Spleen (tissue), 11 donors: ENCODE measurements at regions not wholly inside any gene's neighbourhood (a gene's known extent, or its start where the extent isn't known, plus 50 kb on each side); places are given as distances from the start of the nearest gene placed in this dataset.
"Not testable (repeated sequence)": the region's sequence is repeated elsewhere in the genome, so short reads cannot be mapped to it uniquely, and the experiment has no call there.

ENCODE experiments used
- DNase-seq: peaks from one replicate; pipeline ENCODE4 v3.0.0-alpha.2; 2020
- H3K27ac ChIP-seq, 8 donors: fragments of 200-600 bp; sonication (generic) in 7 of 8; 1 replicate in 4 of 8; 2 replicates in 4 of 8; pipeline versions ENCODE4 v1.5.0 to v1.8.0; 2016 to 2021; ENCODE audit warnings: inconsistent platforms in 4 of 8, mild to moderate bottlenecking in 4 of 8, moderate library complexity in 1 of 8
- H3K27me3 ChIP-seq, 7 donors: fragments of 200-600 bp; sonication (generic) in 6 of 7; replicated peaks in 1 of 7; 1 replicate in 4 of 7; 2 replicates in 3 of 7; pipeline versions ENCODE4 v1.5.0 to v1.8.0; 2016 to 2021; ENCODE audit warnings: inconsistent platforms in 3 of 7, mild to moderate bottlenecking in 1 of 7
- H3K36me3 ChIP-seq, 6 donors: fragments of 200-600 bp; sonication (generic) in 5 of 6; 1 replicate in 4 of 6; 2 replicates in 2 of 6; pipeline versions ENCODE4 v1.5.0 to v1.8.0; 2016 to 2021; ENCODE audit warnings: inconsistent platforms in 2 of 6
- H3K4me1 ChIP-seq, 6 donors: fragments of 200-600 bp; sonication (generic) in 5 of 6; 1 replicate in 3 of 6; 2 replicates in 3 of 6; pipeline versions ENCODE4 v1.5.0 to v1.8.0; 2016 to 2021; ENCODE audit warnings: inconsistent platforms in 3 of 6
- H3K4me3 ChIP-seq, 8 donors: fragments of 200-600 bp; sonication (generic) in 7 of 8; 1 replicate in 4 of 8; 2 replicates in 4 of 8; pipeline versions ENCODE4 v1.5.0 to v1.8.0; 2016 to 2021; ENCODE audit warnings: inconsistent platforms in 4 of 8, mild to moderate bottlenecking in 4 of 8, moderate library complexity in 2 of 8
- H3K9me3 ChIP-seq, 8 donors: fragments of 200-600 bp; sonication (generic) in 7 of 8; 1 replicate in 4 of 8; 2 replicates in 4 of 8; pipeline versions ENCODE4 v1.5.0 to v1.8.0; 2016 to 2021; ENCODE audit warnings: inconsistent platforms in 4 of 8
- CTCF ChIP-seq, 11 experiments: fragments of 200-600 bp in 7 of 11; fragments of 450-650 bp in 4 of 11; sonication (generic) in 4 of 11; IDR thresholded peaks in 8 of 11; conservative IDR thresholded peaks in 3 of 11; 1 replicate in 7 of 11; 2 replicates in 4 of 11; pipeline versions ENCODE4 v1.4.0 to v1.8.0; 2016 to 2021; ENCODE audit warnings: antibody characterized with exemption in 11 of 11, inconsistent platforms in 4 of 11, mild to moderate bottlenecking in 1 of 11
- POLR2A ChIP-seq, 3 donors: fragments of 450-650 bp; IDR thresholded peaks; one replicate each; pipeline ENCODE4 v1.5.1; 2017; ENCODE audit warnings: antibody characterized with exemption in 3 of 3, mild to moderate bottlenecking in 1 of 3
- POLR2AphosphoS5 ChIP-seq, 3 donors: sonication (generic); formaldehyde crosslinking; IDR thresholded peaks; one replicate each; pipeline ENCODE4 v1.5.1; 2017; ENCODE audit warnings: antibody characterized with exemption in 3 of 3
- whole genome bisulfite sequencing, 5 donors: extraction: QIAGEN DNeasy Blood & Tissue Kit in 3 of 5; methylation state at CpG; one replicate each; pipeline versions ENCODE4 v1.1.5 to v1.1.7; 2013 to 2018; 5-methylcytosine and 5-hydroxymethylcytosine counted together
- intact Hi-C: fragments of 100-400 bp; cut with DNase I; formaldehyde crosslinking; loops from one replicate; pipeline ENCODE4 v1.15.0; 2023; ENCODE audit warnings: low total_unique reads
- donor health status: healthy with polysubstance abuse.
- donor health status: DM: no; HTN: no; CAD: no; lungs with moderate emphysema.
- donor health status: DM: no; HTN: no; CAD: no.
- donor health status: Bipolar disorder and iron deficiency.
- donor health status: healthy.
- donor health status: DM: no; HTN: no; CAD: no.
- donor health status: DM: yes; HTN: yes; CAD: no.

- H3K4me3 ChIP-seq: peak overlapping the region in 5 of 8 donors; percentile 25 to 62 (median 31)
- 64 to 77% (median 66%) methylated on average over 3 of the region's 3 CpGs for WGBS, 5 donors
- H3K36me3 ChIP-seq: no peaks in the 10 kb centered on the region
These were observed 510.7 kb upstream of the ZNF337 start for GRCh38 chr20:26207237-26207966.

GRCh38 chr20:26205350-26205749, 508.7 kb upstream of the ZNF337 start:
- DNase-seq: no peak
- peaks cover 0 to 55% (median 32%) of the 10 kb centered on the region in 7 donors for H3K27me3 ChIP-seq

More at GRCh38 chr20:26207237-26207966, 510.7 kb upstream of the ZNF337 start:
- Histone ChIP-seq H3K27me3 (peaks cover 0 to 55% (median 32%) of the 10 kb centered on the region in 7 donors), H3K9me3 (peaks cover 0 to 22% (median 7%) of the 10 kb centered on the region in 8 donors), H3K27ac (no peak overlapping the region), H3K4me1 (peaks cover 0 to 17% (median 5%) of the 10 kb centered on the region in 6 donors)
- DNase-seq: no peak
- TF ChIP-seq POLR2AphosphoS5 (IDR thresholded peaks at IDR 0.05): no peak
- no peak for TF ChIP-seq CTCF (IDR thresholded peaks at IDR 0.05 in 8 of 11, conservative IDR thresholded peaks at IDR 0.05 in 3 of 11)
- TF ChIP-seq POLR2A (IDR thresholded peaks at IDR 0.05): no peak
- intact Hi-C loops: no loop called here

GRCh38 chr20:26201026-26201425, 504.4 kb upstream of the ZNF337 start:
- H3K36me3 ChIP-seq, H3K4me3 ChIP-seq, H3K27ac ChIP-seq, intact Hi-C loops, DNase-seq, H3K4me1 ChIP-seq: not testable (repeated sequence)
- Histone ChIP-seq H3K27me3 (peaks cover 0 to 12% (median 2%) of the 10 kb centered on the region in 7 donors), H3K9me3 (peaks cover 5 to 41% (median 32%) of the 10 kb centered on the region in 8 donors)

More at GRCh38 chr20:26205350-26205749, 508.7 kb upstream of the ZNF337 start:
- Histone ChIP-seq H3K9me3 (peaks cover 5 to 42% (median 27%) of the 10 kb centered on the region in 8 donors), H3K36me3 (no peaks in the 10 kb centered on the region), H3K4me1 (peaks cover 0 to 17% (median 5%) of the 10 kb centered on the region in 6 donors), H3K4me3 (no peak overlapping the region), H3K27ac (no peak overlapping the region)
- intact Hi-C loops: no loop called here
- WGBS, 5 donors: 0 to 81% (median 32%) methylated on average over 1 of the region's 1 CpG
- TF ChIP-seq CTCF (IDR thresholded peaks at IDR 0.05 in 8 of 11, conservative IDR thresholded peaks at IDR 0.05 in 3 of 11) (no peak), POLR2A (IDR thresholded peaks at IDR 0.05) (no peak), POLR2AphosphoS5 (IDR thresholded peaks at IDR 0.05) (no peak)

- WGBS, 5 donors: 63 to 76% (median 64%) methylated on average over 3 of the region's 3 CpGs
- H3K36me3 ChIP-seq, H3K4me1 ChIP-seq, intact Hi-C loops, H3K27me3 ChIP-seq, H3K27ac ChIP-seq, H3K4me3 ChIP-seq, DNase-seq, H3K9me3 ChIP-seq: not testable (repeated sequence)
These were observed 490.7 kb upstream of the ZNF337 start for GRCh38 chr20:26187329-26187728.

GRCh38 chr20:26183720-26184119, 487.1 kb upstream of the ZNF337 start:
- H3K27me3 ChIP-seq, H3K4me3 ChIP-seq, H3K36me3 ChIP-seq, H3K27ac ChIP-seq, H3K9me3 ChIP-seq, H3K4me1 ChIP-seq, DNase-seq, intact Hi-C loops: not testable (repeated sequence)
- WGBS, 5 donors: 86 to 95% (median 95%) methylated on average over 2 of the region's 2 CpGs

- H3K4me1 ChIP-seq, H3K4me3 ChIP-seq, H3K36me3 ChIP-seq, H3K27me3 ChIP-seq, DNase-seq, H3K27ac ChIP-seq, H3K9me3 ChIP-seq, intact Hi-C loops: not testable (repeated sequence)
- WGBS, 5 donors: 71 to 90% (median 86%) methylated on average over 2 of the region's 2 CpGs
These were observed 484.7 kb upstream of the ZNF337 start for GRCh38 chr20:26181364-26181763.

- H3K4me1 ChIP-seq, DNase-seq, H3K27ac ChIP-seq, intact Hi-C loops, H3K27me3 ChIP-seq, H3K36me3 ChIP-seq, H3K4me3 ChIP-seq, H3K9me3 ChIP-seq: not testable (repeated sequence)
These were observed 475.2 kb upstream of the ZNF337 start for GRCh38 chr20:26171875-26172274.
